Mesendoderm (in vitro differentiated cells): ENCODE measurements at regions not wholly inside any gene's neighbourhood (a gene's known extent, or its start where the extent isn't known, plus 50 kb on each side); places are given as distances from the start of the nearest gene placed in this dataset.

Source experiments
- DNase-seq: peaks from one replicate; pipeline ENCODE4 v3.0.0; 2013
- H2AK5ac ChIP-seq: 2 replicates; pipeline ENCODE4 v1.6.1; 2013; ENCODE audit warnings: low read length, inconsistent platforms
- H2BK120ac ChIP-seq: 2 replicates; pipeline ENCODE4 v1.6.1; 2013; ENCODE audit warnings: low read depth, mild to moderate bottlenecking, low read length, moderate library complexity, mixed read lengths
- H2BK15ac ChIP-seq: replicated peaks from 2 replicates; pipeline ENCODE4 v1.6.1; 2013; ENCODE audit warnings: low read depth, mild to moderate bottlenecking, moderate library complexity
- H2BK5ac ChIP-seq: 2 replicates; pipeline ENCODE4 v1.6.1; 2013; ENCODE audit warnings: low read length, inconsistent platforms
- H3K18ac ChIP-seq: 2 replicates; pipeline ENCODE4 v1.6.1; 2013; ENCODE audit warnings: mild to moderate bottlenecking, low read length, mixed read lengths
- H3K23ac ChIP-seq: one replicate; pipeline ENCODE4 v1.6.1; 2013; ENCODE audit warnings: low read length
- H3K27ac ChIP-seq: 2 replicates; pipeline ENCODE4 v1.5.1; 2013; ENCODE audit warnings: low read depth, mild to moderate bottlenecking, inconsistent platforms, low read length, moderate library complexity
- H3K27me3 ChIP-seq: 2 replicates; pipeline ENCODE4 v1.6.1; 2013; ENCODE audit warnings: low read length, control low read depth, mild to moderate bottlenecking, inconsistent platforms; ENCODE audit not compliant: insufficient read depth, poor library complexity
- H3K36me3 ChIP-seq: 2 replicates; pipeline ENCODE4 v1.6.1; 2013; ENCODE audit warnings: low read length, inconsistent platforms; ENCODE audit not compliant: control insufficient read depth, insufficient read depth
- H3K4ac ChIP-seq: one replicate; pipeline ENCODE4 v1.6.1; 2013; ENCODE audit warnings: low read depth, mild to moderate bottlenecking, low read length, moderate library complexity
- H3K4me1 ChIP-seq: 2 replicates; pipeline ENCODE4 v1.6.1; 2013; ENCODE audit warnings: low read depth, low read length, inconsistent platforms; ENCODE audit not compliant: control insufficient read depth
- H3K4me2 ChIP-seq: 2 replicates; pipeline ENCODE4 v1.6.1; 2013; ENCODE audit warnings: low read length
- H3K4me3 ChIP-seq: 2 replicates; pipeline ENCODE4 v1.5.1; 2013; ENCODE audit warnings: mild to moderate bottlenecking, low read length
- H3K56ac ChIP-seq: one replicate; pipeline ENCODE4 v1.6.1; 2013; ENCODE audit warnings: low read length
- H3K79me1 ChIP-seq: 2 replicates; pipeline ENCODE4 v1.6.1; 2013; ENCODE audit warnings: low read length, inconsistent platforms
- H3K79me2 ChIP-seq: 2 replicates; pipeline ENCODE4 v1.6.1; 2013; ENCODE audit warnings: mild to moderate bottlenecking, low read length; ENCODE audit not compliant: control insufficient read depth, insufficient read depth
- H3K9ac ChIP-seq: 2 replicates; pipeline ENCODE4 v1.6.1; 2013; ENCODE audit warnings: low read length, inconsistent platforms
- H4K5ac ChIP-seq: one replicate; pipeline ENCODE4 v1.6.1; 2013; ENCODE audit warnings: low read length
- H4K8ac ChIP-seq: one replicate; pipeline ENCODE4 v1.6.1; 2013; ENCODE audit warnings: low read depth, mild to moderate bottlenecking, control low read depth, low read length, moderate library complexity
- WGBS: extraction: QIAGEN DNeasy Blood & Tissue Kit; methylation state at CpG from one replicate; pipeline ENCODE4 v1.1.7; 2013; ENCODE audit warnings: low lambda C conversion rate, missing lambda C conversion rate; ENCODE audit not compliant: insufficient coverage; ENCODE audit errors: extremely low coverage; 5-methylcytosine and 5-hydroxymethylcytosine counted together

GRCh38 chr21:28738882-28739281 lies 253.8 kb downstream of the LTN1 start:
- no peak overlapping the region for H3K23ac ChIP-seq
- H3K79me1 ChIP-seq = no peaks in the 10 kb centered on the region
- DNase-seq = no peak
- H3K18ac ChIP-seq = no peak overlapping the region
- H3K27ac ChIP-seq = no peak overlapping the region
- H2AK5ac ChIP-seq = no peak overlapping the region
- H3K36me3 ChIP-seq = no peaks in the 10 kb centered on the region
- no peak overlapping the region for H3K56ac ChIP-seq
- H3K9ac ChIP-seq = no peak overlapping the region
- no peak overlapping the region for H3K4ac ChIP-seq
- no peak overlapping the region for H2BK120ac ChIP-seq
- no peaks in the 10 kb centered on the region for H3K79me2 ChIP-seq
- no peak overlapping the region for H2BK15ac ChIP-seq
- no peak overlapping the region for H2BK5ac ChIP-seq
- no peak overlapping the region for H4K8ac ChIP-seq
- H4K5ac ChIP-seq = no peak overlapping the region
- no peaks in the 10 kb centered on the region for H3K27me3 ChIP-seq
- H3K4me1 ChIP-seq = no peaks in the 10 kb centered on the region
- no CpG with 5 or more reads among the region's 7 CpGs for WGBS
- no peak overlapping the region for H3K4me3 ChIP-seq
- H3K4me2 ChIP-seq = no peak overlapping the region

- no peak overlapping the region for H3K4me2 ChIP-seq
- H4K8ac ChIP-seq = no peak overlapping the region
- no peak overlapping the region for H2AK5ac ChIP-seq
- no peaks in the 10 kb centered on the region for H3K79me1 ChIP-seq
- no peak overlapping the region for H3K27ac ChIP-seq
- no peak overlapping the region for H3K4ac ChIP-seq
- H2BK15ac ChIP-seq = no peak overlapping the region
- no CpG with 5 or more reads among the region's 5 CpGs for whole genome bisulfite sequencing
- H3K23ac ChIP-seq = no peak overlapping the region
- no peak overlapping the region for H2BK5ac ChIP-seq
- H3K9ac ChIP-seq = no peak overlapping the region
- no peaks in the 10 kb centered on the region for H3K36me3 ChIP-seq
- DNase-seq = no peak
- no peaks in the 10 kb centered on the region for H3K4me1 ChIP-seq
- no peak overlapping the region for H3K56ac ChIP-seq
- no peak overlapping the region for H3K4me3 ChIP-seq
- H3K79me2 ChIP-seq = no peaks in the 10 kb centered on the region
- no peak overlapping the region for H4K5ac ChIP-seq
- no peaks in the 10 kb centered on the region for H3K27me3 ChIP-seq
- H2BK120ac ChIP-seq = no peak overlapping the region
- no peak overlapping the region for H3K18ac ChIP-seq
Observed at GRCh38 chr21:28738420-28738704, 254.3 kb downstream of the LTN1 start.

- H3K79me2 ChIP-seq = no peaks in the 10 kb centered on the region
- no peak overlapping the region for H3K4me2 ChIP-seq
- H3K27ac ChIP-seq = no peak overlapping the region
- WGBS = no CpG with 5 or more reads among the region's 3 CpGs
- H3K4ac ChIP-seq = no peak overlapping the region
- no peaks in the 10 kb centered on the region for H3K4me1 ChIP-seq
- no peak overlapping the region for H3K56ac ChIP-seq
- no peaks in the 10 kb centered on the region for H3K79me1 ChIP-seq
- no peaks in the 10 kb centered on the region for H3K27me3 ChIP-seq
- no peak overlapping the region for H3K18ac ChIP-seq
- H2BK120ac ChIP-seq = no peak overlapping the region
- no peak overlapping the region for H2AK5ac ChIP-seq
- DNase-seq = peak; percentile 30
- H3K23ac ChIP-seq = no peak overlapping the region
- no peak overlapping the region for H3K4me3 ChIP-seq
- no peak overlapping the region for H4K8ac ChIP-seq
- no peak overlapping the region for H3K9ac ChIP-seq
- no peak overlapping the region for H2BK5ac ChIP-seq
- H4K5ac ChIP-seq = no peak overlapping the region
- no peaks in the 10 kb centered on the region for H3K36me3 ChIP-seq
- H2BK15ac ChIP-seq = no peak overlapping the region
Observed at GRCh38 chr21:28737674-28738419, 254.8 kb downstream of the LTN1 start.

- Histone ChIP-seq H4K5ac (no peak overlapping the region), H3K18ac (no peak overlapping the region), H3K79me2 (no peaks in the 10 kb centered on the region), H3K23ac (no peak overlapping the region), H2BK15ac (no peak overlapping the region), H3K56ac (no peak overlapping the region), H3K4me3 (no peak overlapping the region), H4K8ac (no peak overlapping the region), H2BK120ac (no peak overlapping the region), H3K36me3 (no peaks in the 10 kb centered on the region), H3K4ac (no peak overlapping the region), H3K4me2 (no peak overlapping the region), H2BK5ac (no peak overlapping the region), H3K27me3 (no peaks in the 10 kb centered on the region), H3K4me1 (no peaks in the 10 kb centered on the region), H3K27ac (no peak overlapping the region), H2AK5ac (no peak overlapping the region), H3K9ac (no peak overlapping the region), H3K79me1 (no peaks in the 10 kb centered on the region)
- WGBS = no CpG with 5 or more reads among the region's 4 CpGs
- no peak for DNase-seq
Observed at GRCh38 chr21:28734522-28735175, 258.0 kb downstream of the LTN1 start.

DNA sequence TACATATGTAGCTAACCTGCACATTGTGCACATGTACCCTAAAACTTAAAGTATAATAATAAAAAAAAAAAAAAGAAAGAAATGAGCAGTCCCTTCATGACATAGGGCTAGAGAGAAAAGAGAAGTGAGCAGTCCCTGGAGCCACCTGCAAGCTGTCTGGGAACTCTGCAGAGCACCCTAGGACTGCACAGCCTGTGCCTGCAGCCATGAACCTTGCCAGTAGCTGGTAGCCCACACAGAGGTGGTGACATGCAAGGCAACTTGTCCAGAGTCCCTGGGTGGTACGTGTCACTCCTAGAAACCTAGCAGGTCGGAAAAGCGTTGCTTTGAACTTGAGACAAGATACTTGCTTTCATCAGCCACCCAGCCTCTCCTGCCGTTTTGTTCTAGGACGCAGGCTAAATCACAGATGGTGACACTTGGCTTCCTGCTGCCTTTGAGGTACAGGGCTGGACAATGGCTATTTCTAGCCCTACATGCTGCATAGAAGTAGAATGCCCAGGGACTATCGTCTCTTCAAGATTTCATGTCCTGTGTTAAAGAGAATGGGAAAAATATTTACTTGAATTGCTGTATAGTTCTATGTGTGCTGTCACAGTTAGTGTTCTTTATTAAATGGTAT lies 260.9 kb downstream of the LTN1 start:
- Histone ChIP-seq H2BK15ac (no peak overlapping the region), H3K27ac (no peak overlapping the region), H3K4me3 (no peak overlapping the region), H3K9ac (no peak overlapping the region), H3K79me2 (no peaks in the 10 kb centered on the region), H3K36me3 (no peaks in the 10 kb centered on the region), H4K5ac (no peak overlapping the region), H3K27me3 (no peaks in the 10 kb centered on the region), H2BK5ac (no peak overlapping the region), H3K18ac (no peak overlapping the region), H2AK5ac (no peak overlapping the region), H3K4ac (no peak overlapping the region), H3K4me1 (no peaks in the 10 kb centered on the region), H3K4me2 (no peak overlapping the region), H3K23ac (no peak overlapping the region), H2BK120ac (no peak overlapping the region), H4K8ac (no peak overlapping the region), H3K56ac (no peak overlapping the region), H3K79me1 (no peaks in the 10 kb centered on the region)
- WGBS = no CpG with 5 or more reads among the region's 6 CpGs
- DNase-seq = no peak
